Femur (tissue), 1 donor: ENCODE measurements at regions not wholly inside any gene's neighbourhood (a gene's known extent, or its start where the extent isn't known, plus 50 kb on each side); places are given as distances from the start of the nearest gene placed in this dataset.
"Not testable (repeated sequence)": the region's sequence is repeated elsewhere in the genome, so short reads cannot be mapped to it uniquely, and the experiment has no call there.

Experiments used
- DNase-seq: peaks from one replicate; pipeline ENCODE4 v3.0.0-alpha.2; 2017

DNA sequence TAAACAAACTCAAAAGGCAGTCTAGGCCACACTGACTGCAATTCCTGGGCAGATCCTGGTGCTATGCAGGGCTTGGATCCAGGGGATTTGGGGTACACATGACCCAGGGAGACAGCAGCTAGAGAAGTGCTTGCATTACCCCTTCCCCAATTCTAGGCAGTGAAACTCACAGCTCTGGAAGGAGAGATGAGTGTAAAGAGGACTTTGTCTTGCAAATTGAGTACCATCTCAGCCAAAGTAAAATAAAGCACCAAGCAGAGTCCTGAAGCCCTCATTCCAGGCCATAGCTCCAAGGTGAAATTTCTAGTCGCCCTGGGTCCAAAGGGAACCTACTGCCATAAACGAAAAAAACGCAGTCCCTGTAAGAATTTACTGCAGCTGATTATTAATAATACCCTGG is 644.9 kb upstream of the FLRT2 start:
- no peak for DNase-seq

DNA sequence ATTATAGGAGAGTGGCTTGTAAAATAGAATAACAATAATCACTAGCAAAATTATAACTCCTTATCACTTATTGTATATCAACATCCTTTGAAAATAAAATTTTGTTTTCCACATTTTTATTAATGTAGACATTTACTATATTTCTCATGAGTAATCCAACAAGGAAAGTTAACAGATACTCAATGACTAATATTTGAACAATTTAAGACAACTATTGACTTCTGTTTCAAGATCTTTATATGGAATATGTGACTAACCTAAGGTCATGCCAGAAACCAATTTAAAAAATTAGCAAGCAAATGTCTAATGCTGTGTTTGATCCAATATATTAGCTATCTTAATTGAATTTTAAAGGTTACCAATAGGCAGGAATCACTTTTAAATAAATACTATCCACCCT is 638.5 kb upstream of the FLRT2 start:
- no peak for DNase-seq

DNA sequence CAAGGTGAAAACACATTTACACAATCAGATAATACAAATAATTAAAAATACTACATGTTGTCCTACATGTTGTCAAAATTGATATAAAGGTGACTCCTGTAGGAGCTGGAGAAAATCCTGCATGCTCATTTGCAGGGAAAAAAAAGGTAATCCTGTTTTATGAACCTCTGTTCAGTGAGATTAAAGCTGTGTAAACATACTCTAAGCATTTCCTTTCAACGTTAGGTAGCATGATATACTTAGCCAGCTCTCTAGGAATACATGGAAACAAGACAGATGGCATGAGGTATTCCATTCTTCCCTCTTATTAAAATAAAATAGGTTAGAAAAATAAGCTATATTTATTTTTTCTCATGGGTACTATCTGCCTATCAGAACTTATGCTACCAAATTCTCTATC is 635.7 kb upstream of the FLRT2 start:
- no peak for DNase-seq

DNA sequence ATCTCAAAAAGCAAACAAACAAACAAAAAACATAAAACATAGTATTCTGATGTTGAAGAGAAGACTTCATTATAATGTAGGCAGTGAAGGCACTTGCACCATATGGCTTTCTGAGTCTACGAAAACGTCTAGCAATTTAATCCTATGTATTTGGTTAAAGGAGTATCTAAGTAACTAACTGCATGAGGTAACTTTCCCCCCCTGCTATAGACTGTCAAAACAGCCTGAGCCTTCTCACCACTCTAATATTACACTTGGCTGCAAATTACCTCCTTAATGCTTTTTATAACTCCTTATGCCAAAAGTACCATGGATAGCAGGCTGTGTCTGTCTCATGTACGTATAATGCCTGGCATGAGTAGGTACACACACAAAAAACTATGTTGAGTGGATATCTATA is 607.6 kb upstream of the FLRT2 start:
- DNase-seq, result no peak

DNA sequence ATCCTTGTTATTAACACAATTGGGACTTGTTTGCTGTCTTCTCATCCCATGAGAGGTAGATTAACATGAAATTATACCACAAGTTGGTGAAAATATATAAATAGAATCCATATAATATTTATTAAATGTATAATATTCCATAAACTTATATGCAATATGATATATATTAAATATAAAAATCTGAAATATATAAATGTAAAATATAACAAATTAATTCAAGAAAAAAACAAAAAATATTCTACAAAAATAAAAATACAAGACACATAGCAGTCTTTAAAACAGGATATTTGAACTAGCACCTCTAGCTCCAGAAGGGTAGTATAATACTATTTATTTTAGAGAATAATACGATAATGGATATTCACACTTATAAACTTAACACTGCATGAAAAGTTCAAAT is 603.3 kb upstream of the FLRT2 start:
- no peak for DNase-seq

DNA sequence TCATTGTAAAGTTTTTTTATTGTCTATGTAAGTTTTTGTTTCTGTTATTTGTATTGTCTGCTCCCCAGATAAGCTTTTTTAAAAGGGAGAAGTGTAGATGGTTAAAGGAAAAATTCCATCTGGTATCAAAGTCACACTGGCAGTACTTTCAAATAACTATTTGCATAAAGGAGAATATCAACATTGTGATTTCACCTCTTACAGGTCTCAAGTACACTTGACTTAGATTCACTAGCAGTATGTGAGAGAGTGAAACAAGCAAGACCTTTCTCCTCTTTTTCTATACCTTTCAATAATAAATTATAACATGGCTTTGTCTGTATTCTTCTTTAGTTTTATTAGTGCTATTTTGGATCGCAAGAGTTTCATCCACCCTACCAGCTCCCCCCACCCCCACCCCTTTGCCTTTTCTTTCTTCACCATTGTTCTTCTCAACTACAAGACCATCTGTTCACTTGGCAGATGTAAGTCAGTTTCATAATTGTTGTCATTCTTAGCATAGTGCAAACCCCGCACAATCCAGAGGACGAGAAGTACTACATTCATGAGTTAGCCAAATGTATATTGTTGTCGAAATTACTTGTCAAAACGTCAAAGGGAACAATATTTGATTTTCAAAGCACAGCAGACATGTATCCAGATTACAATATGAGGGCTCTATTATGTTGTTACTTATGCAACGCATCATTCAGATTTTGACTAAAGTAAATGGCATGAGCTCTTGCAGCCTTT is 602.7 kb upstream of the FLRT2 start:
- DNase-seq, result no peak

DNA sequence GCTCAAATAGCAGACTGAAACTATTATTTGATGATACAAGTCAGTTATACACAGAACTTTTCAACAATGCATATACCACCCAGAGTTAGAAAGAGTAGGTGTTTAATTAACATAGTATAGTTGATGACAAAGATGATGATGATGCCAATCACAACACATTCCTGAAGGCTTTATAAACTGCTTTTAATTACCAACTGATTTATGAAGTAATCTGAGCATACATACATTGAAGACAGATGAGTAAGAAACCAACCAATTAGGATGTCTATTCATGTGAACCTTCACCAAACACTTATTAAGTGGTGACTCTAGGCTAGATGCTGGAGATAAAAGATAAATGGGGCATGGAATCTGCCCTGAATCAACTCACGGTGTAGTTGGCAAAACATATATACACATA is 600.9 kb upstream of the FLRT2 start:
- DNase-seq, result no peak

DNA sequence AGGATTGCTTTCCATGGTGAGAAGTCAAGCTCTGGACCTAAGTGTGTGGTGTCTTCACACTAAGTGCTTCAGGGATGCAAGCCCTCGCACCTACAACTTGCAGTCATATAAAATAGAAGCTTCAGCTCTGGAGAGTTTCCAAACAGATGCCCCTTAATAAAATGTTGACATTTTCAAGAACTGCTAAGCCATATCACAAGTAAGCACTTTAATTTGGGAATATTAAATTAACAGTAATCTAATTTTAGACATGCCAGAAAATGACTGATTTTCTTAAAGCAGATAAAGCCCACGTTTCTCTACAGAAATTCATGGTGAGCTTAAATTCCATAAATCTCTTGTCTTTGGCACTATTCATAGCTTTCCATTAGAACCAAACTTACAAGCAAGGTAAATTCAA is 600.1 kb upstream of the FLRT2 start:
- DNase-seq, result no peak

DNA sequence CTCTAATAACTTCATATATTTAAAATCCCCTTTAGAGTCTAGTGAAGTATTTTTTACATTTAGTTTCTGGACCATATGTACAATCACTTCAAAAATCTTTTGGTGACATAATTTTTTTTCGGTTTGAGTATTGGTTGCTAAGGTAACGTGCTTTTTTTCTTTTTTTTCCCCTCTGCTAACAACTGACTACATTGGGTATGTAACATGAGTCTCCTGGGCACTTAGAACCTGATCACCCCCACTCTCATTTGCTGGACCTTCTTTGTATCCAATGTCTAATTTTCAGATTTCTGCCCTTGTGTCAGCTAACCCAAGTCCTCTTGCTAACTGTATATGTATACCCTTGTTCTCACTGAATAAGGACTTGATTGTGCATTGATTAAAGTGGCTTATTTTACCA is 592.9 kb upstream of the FLRT2 start:
- DNase-seq, result no peak

DNA sequence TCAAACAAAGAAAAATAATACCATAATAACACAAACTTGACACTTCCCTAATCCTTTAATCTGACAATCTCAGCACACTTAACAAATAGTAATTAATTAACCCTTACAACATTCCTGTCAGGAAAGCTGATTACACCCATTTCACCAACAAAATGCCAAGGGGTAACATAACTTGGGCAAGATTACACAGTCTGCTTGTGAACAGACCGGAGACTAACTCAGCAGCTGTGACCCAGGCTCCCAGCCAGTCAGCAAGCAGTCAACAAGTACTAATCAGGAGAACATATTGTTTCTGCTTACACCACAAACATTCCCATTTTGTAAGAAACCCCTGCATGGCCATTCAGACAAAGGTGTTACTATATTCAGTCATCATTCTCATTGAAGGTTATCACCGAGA is 592.5 kb upstream of the FLRT2 start:
- DNase-seq, result no peak

DNA sequence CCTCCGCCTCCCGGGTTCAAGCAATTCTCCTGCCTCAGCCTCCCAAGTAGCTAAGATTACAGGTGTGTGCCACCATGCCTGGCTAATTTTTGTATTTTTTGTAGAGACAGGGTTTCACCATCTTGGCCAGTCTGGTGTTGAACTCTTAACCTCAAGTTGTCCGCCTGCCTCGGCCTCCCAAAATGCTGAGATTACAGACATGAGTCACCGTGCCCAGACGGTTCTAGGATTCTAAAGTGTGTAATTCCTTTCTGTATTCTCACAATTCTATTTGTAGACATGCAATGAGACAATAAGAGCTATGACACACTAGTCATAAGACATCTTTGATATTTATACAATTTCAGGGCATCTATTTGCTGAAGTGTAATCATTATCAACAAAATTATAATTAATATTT is 585.0 kb upstream of the FLRT2 start:
- not testable (repeated sequence) for DNase-seq

DNA sequence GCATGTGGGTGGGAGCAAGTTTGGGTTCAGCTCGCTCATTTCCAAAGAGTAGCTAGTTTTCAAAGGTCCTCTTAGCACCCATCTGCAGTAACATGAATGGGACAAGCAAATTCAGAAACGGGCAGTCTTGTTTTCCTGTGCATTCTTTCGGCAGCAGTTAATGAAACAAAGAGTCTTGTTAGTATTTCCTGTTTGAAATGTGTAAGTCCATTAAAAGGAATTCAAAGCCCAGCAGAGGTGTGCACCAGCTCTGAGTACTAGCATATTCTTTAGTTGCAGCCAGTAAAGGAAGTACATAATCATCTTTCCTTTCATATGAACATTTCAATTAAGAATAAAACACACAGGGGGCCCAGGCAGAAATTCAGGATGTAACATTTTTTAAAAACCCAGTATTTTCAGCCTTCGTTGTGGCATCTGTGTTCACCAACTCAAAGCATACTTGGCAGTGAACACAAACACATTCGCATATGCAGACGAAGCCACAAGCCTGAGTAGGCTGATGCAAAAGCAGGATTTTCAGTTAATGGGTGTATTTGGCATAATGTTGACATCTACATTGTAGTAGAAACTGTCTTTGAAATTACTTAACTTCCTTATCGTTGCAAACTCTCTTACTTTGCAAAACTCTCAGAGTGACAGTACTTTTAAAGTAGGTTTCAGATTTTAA is 570.0 kb upstream of the FLRT2 start:
- DNase-seq, result no peak

DNA sequence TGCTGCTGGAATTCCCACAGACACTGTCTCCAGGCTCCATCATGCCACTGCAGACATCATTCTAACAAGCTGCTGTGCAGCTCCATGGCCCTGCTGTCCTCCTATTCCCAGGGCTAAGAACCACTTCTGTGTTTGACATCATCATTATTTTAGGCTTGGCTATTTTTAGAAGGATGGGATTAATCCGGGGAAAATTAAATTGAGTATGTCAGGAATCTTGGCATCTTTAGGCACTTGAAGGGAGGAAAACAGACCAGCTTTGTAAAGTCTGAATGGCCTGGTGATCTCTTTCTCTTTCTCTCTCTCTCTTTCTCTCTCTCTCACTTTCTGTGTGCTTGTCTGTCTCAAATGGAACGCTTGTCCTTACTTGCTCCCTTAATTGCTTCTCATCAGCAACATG is 568.3 kb upstream of the FLRT2 start:
- no peak for DNase-seq

DNA sequence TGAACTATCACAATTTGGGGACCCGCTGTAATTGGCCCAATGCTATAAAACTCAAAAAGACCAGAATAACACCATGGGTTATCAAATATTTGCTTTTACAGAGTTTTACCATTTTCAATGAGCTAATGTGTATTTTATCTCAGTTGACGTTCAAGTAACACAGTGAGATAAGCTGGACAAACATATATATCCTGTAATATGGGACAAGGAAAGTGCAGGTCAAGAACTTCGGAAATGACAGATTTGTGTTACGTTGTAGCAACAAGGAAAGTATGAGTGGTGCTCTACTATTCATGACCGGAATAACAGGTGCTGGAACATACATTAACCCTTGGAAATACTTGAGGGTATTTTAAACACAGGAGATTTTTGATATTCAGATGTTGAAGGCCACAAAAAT is 566.4 kb upstream of the FLRT2 start:
- DNase-seq, result no peak

DNA sequence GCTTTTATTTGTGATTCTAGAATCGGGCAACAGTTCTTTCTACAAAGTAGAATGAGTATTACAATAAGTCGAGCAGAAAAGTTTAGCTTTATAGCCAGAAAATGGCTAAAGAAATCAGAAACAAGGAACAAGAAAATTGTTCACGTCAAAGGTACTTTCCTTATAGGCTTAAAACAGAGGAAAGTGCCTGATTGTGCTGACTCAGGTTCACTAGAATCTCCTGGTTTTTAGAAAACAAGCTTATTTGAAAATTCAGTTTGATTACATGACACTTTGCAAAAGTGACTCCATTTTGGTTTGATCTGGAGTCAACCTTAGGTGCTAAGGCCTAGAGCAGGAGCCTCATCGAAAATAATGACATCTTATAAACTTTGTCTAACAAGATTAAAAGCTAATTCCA is 564.7 kb upstream of the FLRT2 start:
- DNase-seq, result no peak

DNA sequence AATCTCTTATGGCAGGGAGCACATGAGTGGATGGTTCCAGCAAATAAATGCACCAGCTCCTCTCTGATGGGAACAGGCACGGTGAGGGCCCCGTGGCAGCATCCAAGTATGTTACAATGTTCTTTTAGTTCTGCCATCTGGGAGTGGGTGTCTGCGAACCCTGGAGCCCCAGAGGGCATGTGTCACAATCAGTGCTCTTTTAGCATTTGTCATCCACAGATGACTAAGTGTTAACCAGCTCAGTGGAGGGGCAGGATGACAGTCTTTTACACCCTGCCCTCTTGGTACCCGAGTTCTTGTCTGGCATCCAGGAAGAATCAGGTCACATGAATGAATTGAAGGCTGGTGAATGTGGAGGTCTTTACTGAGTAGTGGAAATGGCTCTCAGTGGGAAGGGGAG is 560.4 kb upstream of the FLRT2 start:
- DNase-seq, result no peak

DNA sequence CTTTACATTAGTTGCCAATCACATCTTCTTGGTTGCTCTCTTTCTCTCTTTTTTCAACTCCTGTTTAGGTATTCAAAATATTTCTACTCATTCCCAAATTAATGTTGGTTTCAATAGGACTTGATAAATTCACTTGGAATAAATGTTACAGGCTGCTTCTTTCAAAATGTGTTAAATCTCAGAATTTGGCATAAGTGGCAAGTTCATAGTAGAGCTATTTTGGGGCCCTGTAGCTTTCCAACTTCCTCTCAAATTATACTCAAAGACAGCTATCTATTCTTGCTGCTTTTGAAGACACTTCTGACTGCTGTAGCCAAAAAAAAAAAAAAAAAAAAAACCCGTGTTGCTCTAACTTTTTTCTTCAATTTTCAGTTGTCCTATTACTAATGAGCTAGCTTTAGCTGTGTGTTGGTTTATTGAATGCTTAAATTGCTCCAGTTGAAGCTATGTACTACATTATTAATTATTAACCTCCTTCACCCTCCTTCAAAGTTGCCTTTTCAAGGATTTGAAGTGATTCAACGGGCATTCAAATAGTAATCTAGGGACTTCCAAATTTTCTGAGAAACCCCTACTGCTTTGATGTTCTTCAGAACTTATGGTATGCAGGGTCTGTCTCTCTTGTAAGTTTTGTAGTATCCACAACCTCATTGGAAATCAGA is 554.6 kb upstream of the FLRT2 start:
- no peak for DNase-seq

DNA sequence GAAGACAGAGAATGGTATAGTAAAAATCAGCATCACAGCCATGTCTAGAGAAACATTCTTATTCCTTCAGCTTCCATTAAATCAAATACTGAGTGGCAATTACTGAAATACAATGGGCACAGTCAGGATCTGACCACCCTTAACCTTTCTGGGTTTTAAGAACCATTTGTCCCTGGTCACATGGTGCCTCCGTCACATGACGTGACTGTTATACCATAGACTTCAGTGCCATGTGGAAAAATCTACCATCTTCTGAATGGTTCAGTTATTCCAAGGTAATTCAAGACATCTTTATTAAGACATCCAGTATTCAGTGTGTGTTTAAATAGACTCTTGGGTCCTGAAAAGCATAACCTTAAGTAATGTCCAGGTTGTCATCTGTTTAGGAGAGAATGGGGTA is 553.1 kb upstream of the FLRT2 start:
- no peak for DNase-seq

DNA sequence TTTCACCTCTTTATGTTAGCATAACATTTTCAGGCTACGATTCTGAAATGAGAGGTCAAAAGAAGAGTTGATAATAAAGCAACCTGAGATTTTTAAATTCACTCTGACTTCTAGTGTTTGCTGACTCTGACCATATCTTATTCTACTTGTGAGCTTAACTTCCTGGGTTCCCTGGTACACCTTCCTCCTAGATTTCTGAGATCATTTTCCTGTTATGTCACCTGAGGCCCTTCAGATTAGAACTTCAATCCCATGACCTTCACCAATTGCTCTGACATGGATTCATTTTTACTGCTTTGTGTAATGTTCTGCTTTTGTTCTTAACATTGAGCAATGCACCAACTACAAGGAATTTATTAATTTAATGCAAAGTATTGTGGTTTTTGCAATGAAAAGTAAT is 542.9 kb upstream of the FLRT2 start:
- no peak for DNase-seq

DNA sequence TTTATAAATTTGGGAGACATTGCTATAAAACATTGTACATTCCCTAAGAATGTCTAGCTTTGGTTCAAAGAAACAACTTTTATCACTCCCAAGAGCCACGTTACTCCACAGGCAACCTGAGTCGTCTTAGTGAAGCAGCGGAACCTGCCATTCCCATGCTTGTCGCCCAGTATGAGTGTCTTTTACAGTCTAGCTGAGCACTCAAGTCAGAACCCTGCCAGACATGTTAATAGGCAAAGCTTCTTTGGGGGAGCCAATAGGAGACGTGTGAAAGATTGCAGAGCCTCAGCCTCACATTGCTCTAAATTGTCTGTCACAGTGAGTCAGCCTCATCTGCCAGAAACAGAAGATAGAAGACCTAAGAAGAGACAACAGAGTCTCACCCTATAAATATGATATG is 541.6 kb upstream of the FLRT2 start:
- no peak for DNase-seq

DNA sequence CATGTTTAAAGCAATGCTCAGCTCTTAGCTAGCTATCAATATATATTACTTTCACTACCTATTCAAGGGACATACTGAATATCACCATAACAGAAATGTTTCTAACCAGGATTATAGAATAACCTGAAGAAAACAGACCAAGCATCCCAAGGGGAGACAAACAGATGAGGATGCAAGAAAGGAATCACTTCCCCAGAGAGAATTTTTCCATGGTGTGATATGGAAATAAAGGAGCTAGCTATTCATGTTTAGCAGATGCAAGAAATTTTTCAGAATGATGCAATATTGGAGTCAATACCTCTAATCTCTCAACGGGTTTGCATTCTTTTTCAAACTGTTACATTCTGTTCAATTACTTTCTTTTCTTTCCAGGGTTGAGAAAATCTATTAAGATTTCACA is 538.9 kb upstream of the FLRT2 start:
- no peak for DNase-seq

DNA sequence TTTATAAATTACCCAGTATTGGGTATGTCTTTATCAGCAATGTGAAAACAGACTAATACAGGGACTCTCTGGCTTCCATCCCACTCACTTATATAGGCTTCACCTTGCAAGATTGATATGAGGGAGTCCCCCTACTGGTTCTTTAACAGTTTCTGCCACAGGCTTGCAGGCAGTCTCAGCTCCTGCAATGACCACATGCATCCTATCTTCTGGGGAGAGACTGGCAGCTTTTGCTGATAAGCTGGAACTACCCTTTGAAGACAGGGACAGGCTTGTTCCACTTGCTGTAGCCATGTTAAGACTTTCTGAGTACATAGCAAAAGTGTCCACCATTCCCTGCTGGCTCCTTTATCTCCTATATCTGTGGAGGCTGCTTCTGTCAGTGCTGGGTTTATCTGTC is 531.7 kb upstream of the FLRT2 start:
- DNase-seq, result no peak

DNA sequence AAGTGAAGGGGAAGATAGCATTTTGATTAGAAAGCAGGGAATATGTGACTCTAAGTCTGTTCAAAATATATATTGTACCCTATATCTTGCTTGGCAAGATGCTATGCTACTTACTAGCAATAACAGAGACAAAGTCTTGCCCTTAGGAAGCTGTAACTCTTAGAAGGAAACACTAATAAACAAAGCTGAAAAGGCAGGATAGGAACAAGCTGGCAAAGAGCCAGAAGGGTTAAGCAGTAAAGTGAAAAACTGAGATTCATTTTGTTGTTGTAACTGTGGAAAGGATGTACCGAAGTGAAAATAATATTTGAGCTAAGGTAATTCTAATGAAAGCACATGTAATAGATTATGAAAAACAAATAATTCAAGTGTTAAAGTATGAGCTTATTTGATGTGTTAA is 527.1 kb upstream of the FLRT2 start:
- no peak for DNase-seq

DNA sequence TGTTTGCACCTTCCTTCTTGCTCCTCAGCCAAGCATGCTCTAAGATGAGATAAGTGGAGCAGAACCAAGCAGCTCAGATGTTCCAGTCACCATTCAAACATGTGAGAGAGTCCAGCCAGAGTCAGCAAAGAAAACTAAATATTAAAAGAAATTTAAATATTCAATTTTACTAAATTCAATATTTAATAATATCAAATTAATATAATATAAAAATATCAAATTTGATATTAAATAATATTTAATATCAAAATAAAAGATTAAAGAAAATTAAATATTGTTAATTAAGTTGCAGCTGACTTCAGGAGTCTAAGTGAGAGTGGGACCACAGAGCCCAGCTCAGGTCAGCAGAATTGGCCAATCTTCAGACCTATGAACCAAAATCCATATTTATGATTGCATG is 526.1 kb upstream of the FLRT2 start:
- no peak for DNase-seq

DNA sequence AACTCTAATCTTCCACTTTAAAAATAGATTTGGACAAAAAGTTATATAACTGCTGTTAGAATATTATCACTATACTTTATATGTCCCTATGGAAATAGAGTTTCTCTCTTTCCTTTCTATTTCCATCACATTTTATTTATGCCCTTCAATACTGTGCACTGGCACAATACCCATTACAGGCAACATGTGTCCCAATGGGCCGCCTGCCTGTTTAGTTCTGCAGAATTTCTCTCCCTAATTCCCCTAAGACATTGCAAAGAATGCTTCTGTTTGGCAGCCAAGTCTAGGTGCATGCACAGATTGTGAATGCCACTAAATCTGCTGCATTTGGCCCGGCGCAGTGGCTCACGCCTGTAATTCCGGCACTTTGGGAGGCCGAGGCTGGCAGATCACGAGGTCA is 520.4 kb upstream of the FLRT2 start:
- no peak for DNase-seq
